OCI-M1 (cell line): ENCODE measurements at regions not wholly inside any gene's neighbourhood (a gene's known extent, or its start where the extent isn't known, plus 50 kb on each side); places are given as distances from the start of the nearest gene placed in this dataset.

Source experiments
- DNase-seq: peaks from one replicate; lab custom pipeline; 2025; lab: John Stamatoyannopoulos, UW

DNA sequence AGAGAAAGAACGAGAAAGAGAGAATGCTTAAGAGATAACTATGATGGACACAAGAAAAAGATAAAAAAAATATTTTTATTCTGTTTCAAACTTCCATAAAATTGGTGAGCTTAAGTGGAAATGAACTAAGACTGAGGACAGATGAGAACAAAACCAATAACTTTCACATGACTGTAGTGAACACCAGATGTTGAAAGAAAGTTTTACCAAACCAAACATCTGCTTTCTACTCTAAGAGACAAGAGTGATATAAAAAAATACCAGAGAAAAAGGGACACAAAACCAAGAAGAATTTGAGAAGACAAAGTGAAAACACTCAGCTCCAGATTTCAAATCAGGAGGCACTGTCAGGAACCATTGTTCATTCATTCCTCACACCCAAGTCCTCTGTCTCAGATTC, 147.9 kb downstream of the IMPG2 start:
- DNase-seq: no peak

DNA sequence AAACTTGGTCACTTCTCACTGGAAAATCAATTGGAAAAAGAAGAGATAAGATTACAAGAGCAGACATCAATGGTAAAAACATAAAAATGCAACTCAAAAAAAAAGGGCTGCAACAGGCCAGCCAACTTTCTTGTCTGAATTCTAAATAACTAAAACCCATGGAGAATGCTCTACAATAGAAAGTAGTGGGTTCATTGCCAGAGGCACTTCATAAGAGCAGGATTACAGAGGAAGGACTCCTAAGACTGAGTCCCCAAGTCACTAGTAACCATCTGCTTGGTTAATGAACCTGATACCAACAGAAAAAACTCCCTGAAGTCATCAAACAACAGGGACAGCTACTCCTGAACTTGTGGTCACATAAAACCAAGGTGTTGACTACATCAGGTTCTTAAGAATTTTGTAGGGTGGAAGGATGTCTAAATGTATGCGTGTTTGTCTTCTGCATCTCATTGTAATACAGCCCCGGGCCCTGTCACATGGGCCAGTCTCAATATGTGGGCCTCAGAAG, 148.6 kb downstream of the IMPG2 start:
- no peak for DNase-seq

DNA sequence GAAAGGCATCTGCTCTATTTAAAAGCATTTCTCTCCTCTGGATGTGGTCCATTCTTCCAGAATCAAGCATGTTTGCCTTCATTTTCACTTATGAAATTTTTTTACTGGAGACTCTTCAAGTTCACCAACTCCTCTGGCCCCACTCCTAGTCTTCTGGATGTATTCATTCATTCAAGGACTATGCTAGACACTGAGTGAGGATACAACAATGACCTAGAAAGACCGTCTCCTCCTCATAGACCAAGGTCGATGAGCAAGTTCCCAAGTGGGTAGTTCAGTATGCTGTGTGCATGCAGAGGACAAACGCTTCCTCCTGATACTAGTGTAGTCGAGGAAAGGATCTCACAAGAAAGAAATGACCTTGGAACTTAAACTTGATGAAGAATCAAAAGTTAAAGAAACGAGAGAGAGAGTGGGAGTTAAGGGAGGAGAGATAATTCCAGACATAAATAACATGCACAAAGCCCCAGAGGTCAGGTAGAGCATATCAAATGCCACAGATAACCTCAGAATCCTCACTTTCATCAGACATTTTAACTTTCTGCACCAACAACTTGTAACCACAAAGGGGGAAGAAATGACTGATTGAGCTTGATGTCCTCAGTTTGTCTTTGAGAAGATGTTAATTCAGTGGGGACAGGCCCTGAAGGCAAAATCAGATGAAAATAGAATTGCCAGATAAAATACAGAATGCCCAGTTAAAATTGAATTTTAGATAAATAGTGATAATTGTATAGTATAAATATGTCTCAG, 149.4 kb downstream of the IMPG2 start:
- DNase-seq: peak; percentile 33

DNA sequence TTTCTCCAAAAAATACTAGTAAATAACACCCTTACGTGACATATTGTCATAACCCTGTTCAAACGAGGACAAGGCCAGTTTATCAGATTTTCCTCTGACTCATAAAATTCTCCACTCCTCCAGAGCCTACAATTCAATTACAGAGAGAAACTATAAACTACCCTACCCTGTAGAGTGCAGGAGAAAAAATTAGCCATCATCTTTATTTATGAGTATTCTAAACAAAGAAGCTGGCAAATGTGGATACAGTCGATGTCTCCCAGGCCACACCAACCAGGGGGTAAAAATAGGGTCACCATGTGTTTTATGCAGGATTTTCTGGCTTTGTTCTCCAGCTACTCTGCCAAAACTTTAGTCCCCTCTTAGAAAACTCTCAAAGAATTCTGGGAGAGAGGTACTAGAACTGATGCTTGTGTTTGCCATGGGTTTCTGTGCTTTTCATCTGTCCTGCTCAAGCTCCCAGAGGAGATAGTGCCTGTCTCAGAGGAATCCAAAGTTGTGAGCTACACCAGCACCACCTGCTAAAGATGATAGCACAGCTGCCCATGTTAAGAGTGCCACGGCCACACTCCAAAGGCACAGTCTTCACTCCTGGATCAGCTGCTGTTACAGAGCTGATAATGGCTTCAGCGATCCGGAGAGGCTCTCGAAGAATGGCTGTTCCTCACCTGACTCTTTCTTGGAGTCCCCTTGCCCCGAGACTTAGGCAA, 150.2 kb downstream of the IMPG2 start:
- peak; percentile 16 for DNase-seq

DNA sequence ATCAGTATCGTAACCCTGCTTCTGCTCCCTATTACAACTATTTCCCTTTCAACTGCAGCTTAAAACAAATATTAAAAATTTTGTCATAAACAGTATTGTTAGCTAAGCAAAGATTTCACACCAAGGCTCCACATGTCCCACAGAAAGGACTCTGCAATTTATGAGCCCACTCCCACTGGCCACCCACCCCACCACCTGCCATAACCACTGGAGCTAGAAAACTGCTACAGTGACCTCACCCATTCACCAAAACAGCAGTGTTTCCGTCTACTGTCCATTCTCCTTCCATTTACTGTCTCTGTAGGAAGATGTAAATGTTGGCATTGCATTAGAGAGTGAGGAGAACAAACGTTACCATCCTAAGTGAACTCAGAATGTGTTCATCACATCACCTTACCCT, 150.9 kb downstream of the IMPG2 start:
- DNase-seq: no peak

DNA sequence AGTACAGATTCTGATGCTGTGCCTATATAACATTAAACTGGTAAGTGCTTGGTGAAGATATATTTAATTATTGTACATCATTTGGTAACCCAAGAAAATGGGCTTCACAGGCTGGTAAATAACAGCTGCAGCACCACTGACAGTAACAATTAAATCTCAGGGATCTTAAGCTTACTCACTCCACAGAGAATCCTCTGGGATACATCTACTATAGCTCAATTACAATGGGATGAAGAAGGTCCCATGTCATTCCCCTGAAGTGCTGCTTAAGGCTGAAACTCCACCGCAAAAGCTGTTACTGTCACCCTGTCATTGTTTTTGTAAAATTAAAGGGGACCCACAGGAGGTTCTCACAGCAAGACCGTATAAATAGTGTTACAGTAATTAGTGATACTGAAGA, 153.0 kb downstream of the IMPG2 start:
- no peak for DNase-seq

DNA sequence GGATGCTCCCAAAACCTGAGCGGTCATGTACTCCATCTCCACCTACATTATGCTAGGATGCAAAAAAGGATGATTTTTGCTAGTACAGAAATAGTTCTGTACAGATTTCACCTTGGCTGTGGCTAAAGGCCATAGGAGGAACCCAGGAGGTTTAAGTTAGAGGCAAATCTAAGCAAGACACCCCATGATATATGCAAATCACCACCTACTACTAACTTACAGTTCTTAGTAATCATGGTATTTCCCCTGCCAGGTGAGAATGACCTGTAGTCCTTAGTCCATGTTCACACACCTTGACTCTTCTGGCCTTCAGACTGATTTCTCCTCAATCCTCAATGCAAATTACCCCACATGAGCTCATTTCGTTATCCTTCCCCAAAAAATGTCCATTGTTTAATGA, 154.2 kb downstream of the IMPG2 start:
- no peak for DNase-seq

DNA sequence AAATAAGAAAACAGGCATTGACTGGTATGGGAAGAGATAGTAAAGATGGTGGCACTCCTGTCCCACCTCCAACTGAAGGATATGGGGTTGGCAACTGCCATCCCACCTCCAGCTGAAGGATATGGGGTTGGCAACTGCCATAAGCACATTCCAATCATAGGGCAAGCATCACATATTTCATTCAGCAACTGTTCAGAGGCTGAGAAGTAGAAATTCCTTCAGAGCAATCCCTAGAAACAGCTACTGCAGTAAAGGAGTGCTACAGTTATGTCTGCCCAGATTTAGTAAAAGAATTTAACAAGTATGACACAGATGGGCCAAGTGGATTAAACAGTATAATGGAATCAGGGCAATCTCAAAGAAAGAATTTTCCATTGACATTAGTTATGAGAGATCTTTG, 156.8 kb downstream of the IMPG2 start:
- no peak for DNase-seq

DNA sequence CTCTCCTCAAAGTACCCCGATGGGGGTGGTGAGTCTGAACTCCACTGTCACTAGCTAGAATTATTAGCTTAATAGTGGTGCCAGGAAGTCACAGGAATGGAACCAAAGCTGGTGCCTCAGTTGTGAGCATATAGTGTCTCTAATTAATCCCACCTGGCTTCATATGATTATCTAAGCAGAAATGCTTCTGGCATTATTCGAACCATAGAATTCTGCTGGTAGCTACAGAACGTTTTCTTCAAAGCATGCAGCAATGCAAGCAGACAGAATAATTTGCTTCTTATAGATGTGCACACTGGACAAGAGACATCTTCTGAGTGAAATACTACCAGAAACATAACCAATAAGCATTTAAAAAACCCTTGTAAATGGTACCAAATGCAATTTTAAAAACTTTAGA, 160.9 kb downstream of the IMPG2 start:
- DNase-seq: no peak

DNA sequence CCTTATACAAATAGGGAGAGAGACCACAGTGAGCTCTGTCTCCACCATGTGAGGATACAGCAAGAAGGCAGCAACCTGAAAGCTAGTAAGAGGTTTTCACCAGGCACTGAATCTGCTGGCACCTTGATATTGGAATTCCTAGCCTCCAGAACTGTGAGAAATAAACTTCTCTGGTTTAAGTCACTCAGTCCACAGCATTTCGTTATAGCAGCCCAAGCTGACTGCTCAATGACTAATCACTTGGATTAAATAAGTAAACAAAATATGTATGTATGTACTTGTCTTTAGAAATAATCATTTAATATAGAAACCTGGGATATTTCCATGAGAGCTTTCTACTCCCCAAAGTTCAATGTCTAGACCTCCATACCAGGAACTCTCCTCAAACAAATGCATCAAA, 162.0 kb downstream of the IMPG2 start:
- DNase-seq: no peak

DNA sequence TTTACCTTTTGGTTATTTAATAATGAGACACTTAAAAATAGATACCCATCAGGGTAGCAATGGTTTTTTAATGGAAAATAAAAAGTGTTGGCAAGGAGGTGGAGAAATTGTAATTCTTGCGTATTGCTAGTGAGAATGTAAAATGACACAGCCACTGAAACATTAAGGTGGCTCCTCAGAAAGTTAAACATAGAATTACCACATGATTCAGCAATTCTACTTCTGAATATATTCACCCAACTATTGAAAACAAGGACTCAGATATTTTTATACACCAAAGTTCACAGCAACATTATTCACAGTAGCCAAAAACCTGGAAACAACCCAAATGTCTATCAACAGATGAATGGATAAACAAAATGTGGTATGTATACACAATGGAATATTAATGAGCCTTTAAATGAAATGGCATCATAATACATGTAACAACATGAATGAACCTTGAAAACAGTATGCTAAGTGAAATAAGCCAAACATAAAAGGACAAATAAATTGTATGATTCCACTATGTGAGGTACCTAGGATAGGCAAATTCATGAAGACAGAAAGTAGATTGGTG, 163.5 kb downstream of the IMPG2 start:
- DNase-seq: peak; percentile 27

DNA sequence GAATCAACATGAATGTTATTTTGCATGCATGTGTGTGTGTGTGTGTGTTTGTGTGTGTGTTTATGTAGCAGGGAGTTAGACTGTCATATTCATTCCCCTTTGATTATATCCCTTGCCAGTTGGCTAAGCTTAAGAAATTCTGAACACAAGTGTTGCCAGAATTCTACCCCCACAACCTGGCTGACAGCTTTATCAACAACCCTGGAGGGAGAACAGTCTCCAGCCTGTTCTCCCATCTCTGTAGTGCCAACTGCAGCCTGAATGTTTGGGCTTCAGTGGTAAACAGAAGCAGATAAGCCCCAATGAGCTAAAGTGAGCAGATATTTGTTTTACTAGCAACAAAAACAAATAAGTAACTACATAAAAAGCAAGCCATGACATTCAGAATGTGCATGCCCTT, 162.6 kb upstream of the ABI3BP start:
- DNase-seq: no peak

DNA sequence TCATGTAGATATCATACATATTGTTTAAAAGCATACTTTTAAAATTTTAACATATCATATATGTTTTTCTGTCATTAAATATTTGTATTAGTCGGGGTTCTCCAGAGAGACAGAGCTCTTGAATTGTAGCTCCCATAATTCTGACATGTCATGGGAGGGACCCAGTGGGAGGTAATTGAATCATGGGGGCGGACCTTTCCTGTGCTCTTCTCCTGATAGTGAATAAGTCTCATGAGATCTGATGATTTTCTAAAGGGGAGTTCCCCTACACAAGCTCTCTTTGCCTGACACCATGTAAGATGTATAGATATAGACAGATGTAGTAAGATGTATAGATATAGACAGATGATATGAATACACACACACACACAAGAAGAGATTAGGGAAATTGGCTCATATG, 161.2 kb upstream of the ABI3BP start:
- peak; percentile 22 for DNase-seq

DNA sequence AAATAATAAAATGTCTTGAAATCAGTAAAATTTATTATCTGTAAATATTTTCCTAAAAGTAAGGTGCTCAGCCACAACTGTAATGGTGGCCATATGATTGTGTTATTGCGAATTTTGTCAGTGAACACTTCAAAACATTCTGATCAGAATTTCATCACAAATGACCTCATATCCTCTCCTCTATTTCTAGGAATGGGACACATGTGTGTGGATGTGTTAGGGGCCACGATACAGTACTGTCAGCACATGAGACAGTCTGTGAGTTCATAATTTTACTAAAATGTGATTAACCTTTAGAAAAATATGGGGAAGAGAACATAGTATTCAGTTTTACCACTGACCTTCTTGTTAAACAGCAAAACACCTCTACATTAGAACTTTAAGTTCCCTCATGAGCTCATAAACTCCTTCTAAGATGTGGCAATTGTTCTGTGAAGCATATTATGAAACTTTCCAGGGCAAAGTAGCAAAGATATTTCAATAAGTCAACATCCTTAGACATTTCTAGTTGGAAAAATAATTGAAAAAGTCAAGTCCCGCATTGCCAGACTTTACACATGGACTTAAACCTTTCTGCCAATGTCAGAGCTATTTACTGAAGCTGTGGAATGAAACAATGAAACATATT, 158.2 kb upstream of the ABI3BP start:
- DNase-seq: peak; percentile 29

DNA sequence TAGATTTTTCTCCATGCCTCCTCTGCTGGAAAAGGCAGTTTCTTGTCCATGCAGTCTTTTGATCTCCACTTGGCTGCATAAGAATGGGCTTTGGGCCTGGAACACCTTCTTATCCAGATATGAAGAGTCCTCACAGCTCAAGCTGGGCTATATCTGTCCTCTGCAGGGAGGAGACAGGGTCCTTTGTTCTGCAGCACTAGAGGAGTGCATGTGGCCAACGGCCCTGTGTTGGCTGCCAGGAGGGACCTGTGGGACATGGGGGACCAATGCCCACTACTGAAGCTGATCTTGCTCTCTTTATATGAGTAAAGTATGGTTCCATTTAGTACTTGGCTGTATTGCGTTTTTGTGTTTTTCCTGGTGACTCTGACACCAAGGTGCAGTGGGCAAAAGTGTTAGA, 157.3 kb upstream of the ABI3BP start:
- peak; percentile 26 for DNase-seq

DNA sequence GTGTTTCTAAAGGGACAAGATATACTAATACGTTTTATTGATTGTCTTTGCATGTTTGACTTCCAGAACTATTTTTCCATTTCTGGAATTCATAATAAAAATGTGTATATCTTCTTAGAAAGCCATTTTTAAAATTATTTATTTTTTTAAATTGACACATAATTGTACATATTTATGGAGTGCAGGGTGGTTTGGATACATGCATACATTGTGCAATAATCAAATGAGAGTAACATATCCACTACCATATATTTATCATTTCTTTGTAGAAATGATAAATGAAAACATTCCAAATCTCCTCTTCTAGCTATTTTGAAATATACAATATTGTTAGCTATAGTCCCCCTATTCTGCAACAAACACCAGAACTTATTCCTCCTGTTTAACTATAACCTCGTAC, 156.5 kb upstream of the ABI3BP start:
- DNase-seq: no peak

DNA sequence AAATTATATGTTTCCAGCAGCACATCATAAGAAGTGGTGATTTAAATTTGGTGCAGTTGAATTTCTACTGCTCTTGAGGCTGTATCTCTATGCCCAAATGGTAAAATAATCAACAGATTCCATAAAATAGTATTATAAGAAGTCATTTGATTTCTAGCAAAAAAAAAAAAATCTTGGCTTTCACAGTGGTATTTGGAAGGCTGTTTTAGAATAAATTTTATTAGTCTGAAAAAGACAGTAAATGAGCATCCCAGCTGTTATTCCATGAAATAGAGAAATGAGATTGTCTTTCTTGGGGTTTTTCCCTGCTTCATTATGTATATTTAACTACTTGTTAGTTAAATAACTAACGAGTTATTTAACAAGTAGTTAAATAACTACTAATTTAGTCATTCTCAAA, 156.0 kb upstream of the ABI3BP start:
- DNase-seq: peak; percentile 18

DNA sequence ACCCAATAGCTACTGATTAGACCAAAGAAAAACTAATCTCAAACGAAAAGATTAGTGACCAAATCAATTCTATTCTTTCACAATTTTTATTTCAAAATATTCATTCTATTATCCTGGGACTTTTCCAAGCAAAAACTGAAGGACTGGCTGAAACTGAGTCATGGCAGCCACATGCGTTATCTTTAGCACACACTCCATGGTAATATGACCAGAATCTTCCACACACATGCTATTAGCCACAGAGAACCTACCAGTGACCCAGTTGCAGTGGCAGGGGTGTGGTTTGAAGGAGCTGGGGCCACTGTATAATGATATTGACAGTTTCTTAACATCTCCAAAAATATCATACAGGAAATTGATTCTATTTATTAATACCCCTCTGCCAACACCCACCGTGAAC, 154.8 kb upstream of the ABI3BP start:
- peak; percentile 86 for DNase-seq

DNA sequence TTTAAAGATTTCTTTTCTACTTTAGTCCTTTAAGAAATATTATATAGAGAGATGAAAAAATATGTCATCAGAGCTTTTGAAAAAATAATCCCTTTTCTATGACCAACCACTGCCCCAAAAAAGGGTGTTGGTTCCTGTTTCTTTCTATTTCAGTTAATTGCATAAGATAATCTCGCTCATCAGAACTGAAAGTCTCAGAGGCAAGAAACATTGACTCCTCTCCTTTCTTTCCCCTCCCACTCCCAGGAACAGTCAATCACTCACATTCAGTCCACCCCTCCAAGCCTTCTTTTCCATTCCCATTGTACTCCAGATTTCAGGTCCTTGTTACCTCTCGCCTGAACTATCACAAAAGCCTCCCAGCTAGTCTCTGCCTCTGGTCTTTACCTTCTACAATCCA, 153.7 kb upstream of the ABI3BP start:
- DNase-seq: peak; percentile 97

DNA sequence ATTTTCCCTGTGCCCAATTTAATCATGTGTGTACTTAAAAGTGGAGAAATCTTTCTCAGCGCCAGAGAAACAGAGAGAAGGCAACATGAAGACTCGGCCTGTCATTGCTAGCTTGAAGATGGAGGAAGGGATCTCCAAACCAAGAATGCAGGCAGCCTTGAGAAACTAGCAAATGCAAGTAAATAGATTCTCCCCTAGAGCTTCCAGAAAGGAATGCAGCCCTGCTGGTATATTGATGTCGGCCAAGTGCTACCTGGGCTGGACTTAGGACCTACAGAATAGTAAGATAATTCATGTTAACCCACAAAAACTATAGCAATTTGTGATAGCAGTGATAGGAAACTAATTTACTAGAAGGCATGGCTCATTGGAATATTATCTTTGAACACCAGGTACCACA, 150.9 kb upstream of the ABI3BP start:
- DNase-seq: no peak

DNA sequence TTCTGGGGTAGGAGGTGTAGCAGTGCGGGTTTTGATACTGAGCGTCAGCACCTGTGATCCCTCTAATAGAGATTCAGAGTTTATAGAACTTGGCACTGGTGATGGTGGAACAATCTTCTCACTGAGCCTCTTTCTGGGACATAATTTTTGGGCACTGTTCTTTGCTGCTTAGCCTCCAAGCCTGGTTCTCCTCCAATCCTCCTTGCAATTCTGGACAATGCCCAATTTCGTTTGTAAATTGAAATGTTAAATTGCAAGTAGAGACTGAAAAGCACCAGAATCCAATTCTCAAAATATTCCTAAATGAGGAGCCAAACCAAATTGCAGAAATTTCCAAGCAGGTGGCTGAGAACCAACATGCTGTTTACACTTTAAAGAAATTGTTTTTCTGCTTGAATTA, 149.8 kb upstream of the ABI3BP start:
- no peak for DNase-seq

DNA sequence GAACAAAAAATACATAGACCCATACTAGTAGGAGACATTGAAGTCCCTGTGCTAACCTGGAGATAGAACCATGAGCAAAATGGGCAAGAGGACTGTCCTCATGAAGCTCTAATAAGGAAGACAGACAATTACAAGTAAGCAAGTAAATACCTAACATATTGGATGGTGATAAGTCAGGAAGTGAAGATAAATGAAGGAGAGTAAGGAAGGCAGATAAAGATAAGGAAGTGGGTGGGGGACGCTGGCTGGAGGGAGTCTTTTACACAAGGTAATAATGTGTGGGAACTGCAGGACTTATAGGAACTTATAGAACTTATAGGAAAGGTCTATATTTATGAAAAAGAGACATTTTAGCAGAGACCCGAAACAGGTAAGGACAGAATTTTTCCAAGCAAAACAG, 148.9 kb upstream of the ABI3BP start:
- DNase-seq: peak; percentile 59

DNA sequence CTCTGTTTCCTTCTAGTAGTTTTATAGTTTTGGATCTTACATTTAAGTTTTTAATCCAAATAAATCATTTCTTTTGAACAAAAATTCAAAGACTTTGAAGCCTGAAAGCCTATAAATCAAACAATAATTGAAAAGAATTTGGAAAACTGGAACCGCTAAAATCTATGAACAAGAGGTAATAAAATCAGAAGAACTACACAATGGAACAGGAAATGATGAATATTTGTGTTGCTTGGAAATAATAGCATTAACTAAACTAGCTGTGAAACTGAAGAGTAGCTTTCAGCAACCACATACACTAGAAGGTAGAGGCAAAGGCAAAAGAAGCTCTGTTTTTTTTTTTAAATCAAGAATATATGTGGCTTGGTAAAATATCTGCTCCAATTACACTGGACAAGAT, 147.9 kb upstream of the ABI3BP start:
- DNase-seq: no peak
